CD4-positive, alpha-beta T cell treated with Interleukin-17A for 4 hours (primary cell): ENCODE measurements at regions not wholly inside any gene's neighbourhood (a gene's known extent, or its start where the extent isn't known, plus 50 kb on each side); places are given as distances from the start of the nearest gene placed in this dataset.
"Not testable (repeated sequence)": the region's sequence is repeated elsewhere in the genome, so short reads cannot be mapped to it uniquely, and the experiment has no call there.

Source experiments
- DNase-seq: peaks from one replicate; pipeline ENCODE4 v3.0.0-alpha.2; 2020; ENCODE audit warnings: mixed read lengths

GRCh38 chr14:21874167-21874566, 200.5 kb upstream of the OR4E1 start:
- DNase-seq: peak; percentile 39

DNA sequence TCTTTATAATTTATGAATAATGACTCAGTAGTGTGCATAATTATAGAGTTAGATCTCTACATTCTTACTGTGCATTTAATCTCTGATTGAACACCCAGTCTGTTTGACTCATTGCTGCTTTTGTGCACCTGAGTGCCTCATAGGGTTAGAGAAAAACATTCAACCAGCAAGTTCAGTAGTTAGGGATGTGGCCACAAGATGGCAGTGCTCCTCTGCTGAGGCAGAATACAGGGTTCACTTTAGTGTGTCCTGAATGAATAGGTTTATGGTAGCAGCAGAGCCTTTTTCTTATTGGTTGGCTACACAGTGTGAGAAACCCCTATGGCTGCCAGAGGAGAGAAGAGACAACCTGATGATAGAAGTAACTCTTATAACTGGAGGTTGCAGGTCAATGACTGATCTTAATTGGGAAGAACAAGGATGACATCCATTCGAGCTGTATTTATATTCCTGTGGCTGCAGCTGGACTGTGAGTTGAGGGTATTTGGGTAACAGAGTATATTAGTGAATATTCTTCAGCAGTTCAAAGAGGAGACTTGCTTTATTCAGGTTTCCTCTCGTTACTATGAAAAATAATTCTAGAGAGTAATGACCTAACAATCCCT, 194.9 kb upstream of the OR4E1 start:
- peak; percentile 83 for DNase-seq

DNA sequence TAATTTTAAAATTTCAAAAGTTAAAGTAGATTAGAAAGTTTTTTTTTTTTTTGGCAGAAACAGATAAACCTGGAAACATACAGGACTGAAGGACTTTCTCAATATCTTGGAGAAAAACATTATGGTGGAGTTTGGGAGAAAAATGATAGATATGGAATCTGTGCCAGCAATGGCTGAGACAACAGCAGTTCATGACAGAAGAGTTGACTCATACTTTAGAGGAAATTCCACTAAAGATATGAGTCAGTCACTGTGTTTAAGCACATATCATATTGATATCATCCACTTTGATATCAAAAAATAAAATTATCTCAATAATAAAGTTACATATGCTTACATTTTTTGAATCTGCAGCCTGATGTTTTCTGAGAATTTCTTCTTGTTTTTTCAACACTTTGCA, 193.9 kb upstream of the OR4E1 start:
- DNase-seq: no peak

GRCh38 chr14:21866479-21866878, 192.9 kb upstream of the OR4E1 start:
- no peak for DNase-seq

- DNase-seq: no peak
These were observed 189.7 kb upstream of the OR4E1 start for GRCh38 chr14:21863289-21863688.

DNA sequence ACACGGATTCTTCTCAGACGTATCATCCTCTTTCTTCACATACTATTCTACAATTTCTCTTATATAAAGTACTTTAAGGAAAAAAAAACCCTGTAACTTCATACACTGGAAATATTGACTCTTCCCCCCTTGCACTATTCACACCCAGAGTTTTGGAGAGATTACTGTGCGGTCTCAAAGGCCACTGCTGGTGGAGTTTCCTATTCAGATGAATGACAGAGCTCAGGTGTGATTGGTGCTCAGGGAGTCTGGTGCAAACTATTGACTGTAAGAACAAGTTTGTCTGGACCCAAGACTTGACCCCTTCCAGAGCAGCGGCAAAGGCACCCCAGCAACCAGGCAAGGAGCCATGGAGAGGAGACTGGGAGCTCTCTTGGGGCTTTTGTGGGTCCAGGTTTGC, 187.5 kb upstream of the OR4E1 start:
- no peak for DNase-seq

GRCh38 chr14:21860172-21860571, 186.6 kb upstream of the OR4E1 start:
- peak; percentile 61 for DNase-seq

GRCh38 chr14:21852775-21853174, 179.2 kb upstream of the OR4E1 start:
- DNase-seq: peak; percentile 34

DNA sequence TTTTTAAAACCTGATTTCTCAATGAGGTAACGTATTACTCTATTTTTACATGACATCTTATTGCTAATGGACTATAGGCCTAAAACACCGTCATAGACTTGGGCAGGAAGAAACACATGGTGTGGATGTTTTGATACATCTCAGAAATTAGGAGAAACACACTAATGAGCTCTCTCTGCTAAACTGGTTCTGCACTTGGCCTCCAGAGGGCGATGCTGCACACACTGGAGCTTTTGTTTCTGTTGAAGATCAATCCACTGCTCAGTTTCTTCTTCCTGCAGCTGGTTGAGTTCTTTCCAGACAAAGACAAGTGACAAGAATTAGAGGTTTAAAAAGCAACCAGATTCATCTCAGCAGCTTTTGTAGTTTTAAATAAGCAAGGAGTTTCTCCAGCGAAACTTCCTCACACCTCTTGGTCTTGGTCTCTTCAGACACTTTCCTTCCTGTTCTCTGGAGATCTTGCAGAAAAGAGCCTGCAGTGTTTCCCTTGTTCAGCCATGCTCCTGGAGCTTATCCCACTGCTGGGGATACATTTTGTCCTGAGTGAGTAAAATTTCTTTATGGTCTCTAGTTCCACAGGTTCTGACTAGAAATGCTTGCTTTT, 178.5 kb upstream of the OR4E1 start:
- peak; percentile 80 for DNase-seq

DNA sequence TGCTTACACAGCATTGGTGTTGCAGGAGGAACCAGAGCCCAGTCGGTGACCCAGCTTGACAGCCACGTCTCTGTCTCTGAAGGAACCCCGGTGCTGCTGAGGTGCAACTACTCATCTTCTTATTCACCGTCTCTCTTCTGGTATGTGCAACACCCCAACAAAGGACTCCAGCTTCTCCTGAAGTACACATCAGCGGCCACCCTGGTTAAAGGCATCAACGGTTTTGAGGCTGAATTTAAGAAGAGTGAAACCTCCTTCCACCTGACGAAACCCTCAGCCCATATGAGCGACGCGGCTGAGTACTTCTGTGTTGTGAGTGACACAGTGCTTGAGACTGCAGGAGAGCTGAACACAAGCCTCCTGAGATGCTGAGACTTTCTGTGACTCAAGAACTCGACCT, 173.3 kb upstream of the OR4E1 start:
- DNase-seq: peak; percentile 43

DNA sequence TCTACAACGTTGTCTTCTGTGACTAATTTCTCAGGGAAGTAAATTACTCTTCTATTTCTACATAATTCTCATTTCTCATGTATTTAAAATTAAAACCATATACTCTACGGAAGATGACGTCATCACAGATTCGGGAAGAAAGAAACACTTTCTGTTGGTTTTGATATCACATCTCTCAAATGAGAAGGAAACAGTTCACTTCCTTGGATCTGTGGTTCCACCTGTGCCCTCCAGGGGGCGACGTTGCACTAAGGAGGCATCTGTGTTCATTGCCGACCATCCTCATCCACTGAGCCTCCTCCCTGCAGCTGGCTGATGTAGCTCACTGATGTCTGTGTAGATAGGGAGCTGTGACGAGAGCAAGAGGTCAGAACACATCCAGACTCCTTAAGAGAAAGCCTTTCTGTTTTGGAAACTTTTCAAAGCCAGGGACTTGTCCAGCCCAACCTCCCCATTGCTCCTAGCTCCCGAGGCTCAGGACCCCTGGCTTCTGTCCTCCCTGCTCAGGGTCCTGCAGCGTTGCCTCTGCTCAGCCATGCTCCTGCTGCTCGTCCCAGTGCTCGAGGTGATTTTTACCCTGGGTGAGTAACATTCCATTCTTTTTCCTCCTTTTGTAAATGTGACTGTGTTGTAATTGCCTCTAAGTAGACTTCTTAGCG, 172.7 kb upstream of the OR4E1 start:
- DNase-seq: peak; percentile 75

- DNase-seq: peak; percentile 16
These were observed 167.1 kb upstream of the OR4E1 start for GRCh38 chr14:21840765-21841164.

GRCh38 chr14:21833836-21834235, 160.2 kb upstream of the OR4E1 start:
- DNase-seq: no peak

- DNase-seq: peak; percentile 14
These were observed 152.2 kb upstream of the OR4E1 start for GRCh38 chr14:21825845-21826244.

- peak; percentile 56 for DNase-seq
These were observed 151.6 kb upstream of the OR4E1 start for GRCh38 chr14:21825149-21825743.

- no peak for DNase-seq
These were observed 148.5 kb upstream of the OR4E1 start for GRCh38 chr14:21822109-21822508.

GRCh38 chr14:21820631-21821030, 147.0 kb upstream of the OR4E1 start:
- DNase-seq: no peak

- not testable (repeated sequence) for DNase-seq
These were observed 146.3 kb upstream of the OR4E1 start for GRCh38 chr14:21819891-21820290.

GRCh38 chr14:21817010-21817409, 143.4 kb upstream of the OR4E1 start:
- DNase-seq: not testable (repeated sequence)

GRCh38 chr14:21807975-21808374, 134.4 kb upstream of the OR4E1 start:
- no peak for DNase-seq

DNA sequence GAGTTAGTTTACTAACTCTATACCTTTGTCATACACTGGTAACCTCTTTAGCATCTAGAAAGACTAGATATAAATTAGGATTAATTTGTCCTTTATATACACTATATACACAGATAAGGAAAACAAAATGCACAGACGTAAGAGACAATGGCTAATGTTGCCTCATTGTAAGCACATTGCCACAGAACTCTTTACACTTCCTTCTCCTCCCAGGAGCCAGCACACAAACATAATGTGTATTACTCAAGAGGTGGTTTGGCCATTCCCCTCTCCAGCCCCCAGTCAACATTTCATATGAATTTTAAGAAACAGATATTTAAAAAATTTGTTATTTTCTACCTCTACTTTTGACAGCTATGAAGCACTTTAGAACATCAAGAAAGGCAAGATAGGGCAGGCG, 131.4 kb upstream of the OR4E1 start:
- DNase-seq: no peak

DNA sequence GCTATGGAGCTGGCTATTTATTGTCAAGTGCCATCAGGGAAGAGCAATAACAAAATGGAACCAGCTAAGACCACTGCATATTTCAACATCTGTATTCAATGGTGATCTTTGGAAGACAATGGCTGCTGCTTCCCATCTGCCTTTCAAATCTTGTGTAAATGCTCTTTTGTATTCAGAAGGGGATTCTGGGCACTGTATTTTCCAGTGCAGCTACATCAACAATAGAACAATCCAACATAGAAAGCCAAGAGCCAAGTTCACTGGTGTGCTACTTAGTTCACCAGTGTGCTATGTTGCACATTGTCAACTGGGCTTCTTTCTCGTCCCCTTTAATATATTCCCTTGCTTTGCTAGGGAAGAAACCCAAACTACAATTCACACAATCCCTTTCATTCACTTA, 128.8 kb upstream of the OR4E1 start:
- DNase-seq: no peak

DNA sequence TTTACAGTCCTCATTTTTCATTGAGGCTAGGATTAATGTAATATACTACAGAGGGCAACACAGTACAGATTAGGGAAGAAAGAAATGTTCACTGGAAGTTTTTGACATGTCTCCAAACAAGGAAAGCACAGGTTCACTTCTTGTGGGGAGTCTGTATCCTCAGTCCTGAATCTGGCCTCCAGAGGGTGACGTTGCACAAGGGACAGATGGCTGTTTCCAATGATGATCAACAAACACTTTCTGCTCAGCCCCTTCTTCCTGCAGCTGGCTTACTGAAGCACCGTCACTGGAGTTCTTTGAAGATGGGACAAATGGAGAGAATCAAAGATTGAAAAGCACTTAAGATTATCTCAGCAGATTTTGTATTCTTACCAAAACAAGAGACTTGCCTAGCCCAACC, 123.3 kb upstream of the OR4E1 start:
- DNase-seq: peak; percentile 40

DNA sequence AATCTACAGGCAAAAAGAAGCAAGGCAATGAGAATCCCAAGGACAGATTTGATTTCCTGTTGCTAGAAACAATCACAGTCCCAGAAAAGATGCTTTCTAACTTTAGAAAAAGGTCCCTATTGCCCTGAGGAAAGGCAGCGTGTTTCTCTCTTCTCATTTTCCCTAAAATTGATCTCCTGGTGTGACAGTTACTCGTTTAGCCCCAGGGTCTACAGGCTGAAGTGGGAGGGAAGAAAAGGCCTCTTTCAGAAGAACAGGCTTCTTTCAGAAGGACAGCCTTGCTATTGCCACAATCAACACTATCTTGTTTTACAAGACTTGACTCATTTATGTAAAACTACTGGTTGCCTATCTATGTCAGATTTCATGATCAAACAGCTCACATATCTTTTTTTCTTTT, 121.8 kb upstream of the OR4E1 start:
- no peak for DNase-seq
